Activated CD4-positive, alpha-beta T cell treated with anti-CD3 and anti-CD28 coated beads, Interleukin-2, Interleukin-6, amounts not matched to agents 100 ng/mL and 50 ng/mL, durations not matched to agents 16 hours and 8 hours (primary cell): ENCODE measurements at regions not wholly inside any gene's neighbourhood (a gene's known extent, or its start where the extent isn't known, plus 50 kb on each side); places are given as distances from the start of the nearest gene placed in this dataset.

ENCODE experiments used
- DNase-seq: peaks from one replicate; pipeline ENCODE4 v3.0.0-alpha.2; 2020

- DNase-seq, result no peak
Observed at GRCh38 chr19:27777242-27777641, 1435.7 kb downstream of the UQCRFS1 start.

- DNase-seq, result no peak
Observed at GRCh38 chr19:27776524-27776923, 1436.4 kb downstream of the UQCRFS1 start.

DNA sequence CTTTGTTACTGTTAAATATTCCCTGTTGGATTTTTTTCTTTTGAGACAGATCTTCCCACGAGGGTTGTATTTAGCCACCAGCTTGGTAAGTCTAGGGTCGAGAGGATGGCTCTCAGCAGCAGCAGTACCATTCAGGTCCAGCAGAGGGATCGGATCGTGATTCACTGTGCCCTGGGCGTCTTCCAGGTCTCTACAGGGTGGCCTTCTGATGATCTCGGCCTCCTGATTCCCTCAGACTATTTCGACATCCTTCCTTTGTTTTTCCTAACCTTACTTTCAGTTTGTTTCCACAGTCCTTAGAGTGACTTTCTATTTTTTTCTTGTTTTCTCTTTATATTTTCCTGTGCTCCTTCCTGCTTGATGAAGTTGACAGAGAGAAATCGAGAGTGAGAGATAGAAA is 1436.9 kb downstream of the UQCRFS1 start:
- peak; percentile 11 for DNase-seq

DNA sequence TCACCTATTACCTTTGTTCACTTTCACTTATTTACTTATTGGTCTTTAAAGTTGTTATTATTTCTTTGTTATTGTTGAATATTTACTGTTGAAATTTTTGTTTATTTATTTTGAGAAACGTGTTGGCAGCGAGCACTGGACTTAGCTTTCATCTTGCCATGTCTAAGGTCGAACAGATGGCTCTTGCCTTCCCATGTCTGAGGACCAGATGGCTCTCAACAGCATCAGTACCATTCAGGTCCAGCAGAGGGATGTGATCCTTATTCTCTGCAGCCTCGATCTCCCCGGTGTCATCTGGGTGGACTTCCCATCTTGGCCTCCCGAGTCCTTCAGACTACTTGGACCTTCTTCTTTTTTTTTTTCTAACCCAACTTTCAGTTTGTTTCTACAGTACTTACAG is 1437.6 kb downstream of the UQCRFS1 start:
- DNase-seq, result no peak

DNA sequence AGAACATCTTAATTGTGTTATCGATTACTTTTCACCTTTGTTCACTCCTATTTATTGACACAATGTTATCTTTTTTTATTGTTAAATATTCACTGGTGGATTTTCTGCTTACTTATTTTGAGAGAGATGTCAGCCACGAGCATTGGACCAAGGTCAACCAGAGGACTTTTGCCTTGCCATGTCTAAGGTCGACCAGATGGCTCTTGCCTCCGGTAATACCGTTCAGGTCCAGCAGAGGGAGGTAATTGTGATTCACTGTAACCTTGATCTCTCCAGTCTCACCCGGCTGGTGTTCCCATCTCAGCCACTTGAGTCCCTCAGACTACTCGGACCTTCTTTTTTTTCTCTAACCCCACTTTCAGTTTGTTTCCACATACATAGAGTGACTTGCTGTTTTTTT is 1438.1 kb downstream of the UQCRFS1 start:
- DNase-seq, result peak; percentile 36

- DNase-seq, result no peak
Observed at GRCh38 chr19:27774337-27774736, 1438.6 kb downstream of the UQCRFS1 start.

- DNase-seq, result no peak
Observed at GRCh38 chr19:27773318-27774094, 1439.4 kb downstream of the UQCRFS1 start.

- no peak for DNase-seq
Observed at GRCh38 chr19:27772059-27772458, 1440.9 kb downstream of the UQCRFS1 start.

DNA sequence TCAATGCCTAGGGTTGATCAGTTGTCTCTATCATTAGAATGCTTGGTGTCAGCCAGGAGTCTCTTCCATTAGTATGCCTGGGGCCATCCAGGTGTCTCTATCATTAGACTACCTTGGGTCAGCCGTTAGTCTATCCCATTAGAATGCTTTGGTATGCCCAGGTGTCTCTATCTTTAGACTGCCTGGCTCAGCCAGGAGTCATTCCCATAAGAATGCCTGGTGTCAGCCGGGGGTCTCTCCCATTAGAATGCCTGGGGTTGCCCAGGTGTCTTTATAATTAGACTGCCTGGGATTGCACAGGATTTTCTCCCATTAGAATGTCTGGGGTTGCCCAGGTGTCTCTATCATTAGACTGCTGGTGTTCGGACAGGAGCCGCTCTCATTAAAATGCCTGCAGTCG is 1442.9 kb downstream of the UQCRFS1 start:
- no peak for DNase-seq

- DNase-seq, result no peak
Observed at GRCh38 chr19:27767234-27767633, 1445.7 kb downstream of the UQCRFS1 start.

GRCh38 chr19:27765912-27766725 is 1446.8 kb downstream of the UQCRFS1 start:
- no peak for DNase-seq

DNA sequence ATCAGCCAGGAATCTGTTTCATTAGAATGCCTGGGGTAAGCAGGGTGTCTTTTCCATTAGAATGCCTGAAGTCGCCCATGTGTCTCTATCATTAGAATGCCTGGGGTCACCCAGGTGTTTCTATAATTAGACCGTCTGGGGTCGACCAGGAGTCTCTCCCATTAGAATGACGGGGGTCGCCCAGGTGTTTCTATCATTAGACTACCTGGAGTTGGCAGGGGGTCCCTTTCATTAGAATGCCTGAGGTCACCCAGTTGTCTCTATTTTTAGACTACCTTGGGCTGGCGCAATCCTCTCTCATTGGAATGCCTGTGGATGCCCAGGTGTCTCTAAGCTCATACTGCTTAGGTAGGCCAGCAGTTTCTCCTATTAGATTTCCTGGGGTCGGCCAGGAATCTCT is 1447.6 kb downstream of the UQCRFS1 start:
- no peak for DNase-seq

GRCh38 chr19:27764186-27764804 is 1448.7 kb downstream of the UQCRFS1 start:
- no peak for DNase-seq

DNA sequence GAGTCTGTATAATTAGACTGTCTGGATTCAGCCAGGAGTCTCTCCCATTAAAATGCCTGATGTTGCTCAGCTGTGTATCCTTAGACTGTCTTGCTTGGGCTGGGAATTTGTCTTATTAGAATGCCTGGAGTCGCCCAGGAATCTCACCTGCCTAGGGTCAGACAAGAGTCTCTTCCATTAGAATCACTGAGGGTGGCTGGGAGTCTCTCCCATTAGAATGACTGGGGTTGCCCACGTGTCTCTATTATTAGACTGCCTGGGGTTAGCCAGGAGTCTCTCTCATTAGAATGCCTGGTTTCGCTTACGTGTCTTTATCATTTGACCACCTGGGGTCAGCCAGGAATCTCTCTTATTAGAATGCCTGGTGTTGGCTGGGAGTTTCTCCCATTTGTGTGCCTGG is 1450.0 kb downstream of the UQCRFS1 start:
- DNase-seq, result no peak

GRCh38 chr19:27759896-27760295 is 1453.1 kb downstream of the UQCRFS1 start:
- no peak for DNase-seq

DNA sequence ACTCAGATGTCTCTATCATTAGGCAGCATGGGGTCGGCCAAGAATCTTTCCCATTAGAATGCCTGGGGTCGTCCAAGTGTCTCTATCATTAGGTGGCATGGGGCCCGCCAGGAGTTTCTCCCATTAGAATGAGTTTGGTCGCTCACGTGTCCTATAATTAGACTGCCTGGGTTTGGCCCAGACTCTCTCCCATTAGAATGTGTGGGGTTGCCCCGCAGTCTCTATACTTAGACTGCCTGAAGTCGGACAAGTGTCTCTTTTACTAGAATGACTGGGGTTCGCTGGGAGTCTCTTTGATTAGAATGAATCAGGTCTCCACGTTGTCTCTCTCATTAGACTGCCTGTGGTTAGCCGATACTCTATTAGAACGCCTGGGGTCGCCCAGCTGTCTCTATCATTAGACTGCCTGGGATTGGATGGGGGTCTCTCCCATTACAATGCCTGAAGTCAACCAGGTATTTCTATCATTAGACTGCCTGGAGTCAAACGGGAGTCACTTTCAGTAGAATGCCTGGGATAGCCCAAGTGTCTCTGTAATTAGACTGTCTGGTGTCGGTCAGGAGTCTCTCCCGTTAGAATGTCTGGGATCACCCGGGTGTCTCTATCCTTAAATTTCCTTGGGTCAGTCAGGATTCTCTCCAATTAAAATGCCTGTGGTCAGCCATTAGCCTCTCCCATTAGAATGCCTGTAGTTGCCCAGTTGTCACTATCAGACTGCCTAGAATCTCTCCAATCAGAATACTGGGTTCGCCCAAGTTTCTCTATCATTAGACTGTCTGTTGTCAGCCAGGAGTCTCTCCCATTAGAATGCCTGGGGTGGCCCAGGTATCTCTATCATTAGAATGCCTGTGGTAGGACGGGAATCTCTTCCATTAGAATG is 1454.1 kb downstream of the UQCRFS1 start:
- DNase-seq, result no peak

- DNase-seq, result no peak
Observed at GRCh38 chr19:27754700-27755099, 1458.3 kb downstream of the UQCRFS1 start.

- no peak for DNase-seq
Observed at GRCh38 chr19:27753622-27754021, 1459.3 kb downstream of the UQCRFS1 start.

DNA sequence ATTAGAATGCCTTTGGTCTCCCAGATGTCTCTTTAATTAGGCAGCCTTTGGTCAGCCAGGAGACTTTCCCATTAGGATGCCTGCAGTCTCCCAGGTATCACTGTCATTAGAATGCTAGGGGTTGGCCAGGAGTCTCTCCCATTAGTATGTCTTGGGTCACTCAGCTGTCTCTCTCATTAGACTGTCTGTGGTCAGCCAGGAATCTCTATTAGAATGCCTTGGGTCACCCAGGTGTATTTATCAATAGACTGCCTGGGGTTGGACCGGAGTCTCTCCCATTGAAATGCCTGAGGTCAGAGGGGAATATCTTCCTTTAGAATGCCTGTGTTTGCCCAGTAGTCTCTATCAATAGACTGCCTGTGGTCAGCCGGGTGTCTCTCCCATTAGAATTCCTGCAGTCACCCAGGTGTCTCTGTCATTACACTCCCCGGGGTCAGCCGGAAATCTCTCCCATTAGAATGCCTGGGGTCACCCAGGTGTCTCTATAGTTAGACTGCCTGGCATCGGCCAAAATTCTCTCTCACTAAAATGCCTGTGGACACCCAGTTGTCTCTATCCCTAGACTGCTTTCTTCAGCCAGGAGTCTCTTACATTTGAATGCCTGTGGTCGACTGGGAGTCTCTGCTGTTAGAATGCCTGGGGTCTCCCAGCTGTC is 1460.3 kb downstream of the UQCRFS1 start:
- no peak for DNase-seq

DNA sequence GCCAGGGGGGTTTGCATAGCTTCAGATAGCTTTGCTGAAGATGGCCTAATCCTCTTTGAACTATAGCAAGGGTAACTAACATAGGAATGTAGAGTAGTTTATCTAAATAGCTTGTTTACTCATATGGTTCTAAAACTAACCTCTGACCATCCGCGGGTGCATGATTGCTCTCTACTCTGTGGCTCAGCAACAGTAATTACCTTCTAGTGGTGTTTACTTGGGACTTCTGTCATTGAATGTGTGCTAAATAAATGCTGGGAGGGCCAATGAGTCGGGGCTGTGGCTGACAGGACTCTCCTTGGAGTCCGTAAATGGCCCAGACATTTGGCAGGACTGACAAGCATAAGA is 1461.9 kb downstream of the UQCRFS1 start:
- DNase-seq, result no peak

- no peak for DNase-seq
Observed at GRCh38 chr19:27750391-27751043, 1462.4 kb downstream of the UQCRFS1 start.
